ENCODE measurements at regions not wholly inside any gene's neighbourhood (a gene's known extent, or its start where the extent isn't known, plus 50 kb on each side); places are given as distances from the start of the nearest gene placed in this dataset.

DNA sequence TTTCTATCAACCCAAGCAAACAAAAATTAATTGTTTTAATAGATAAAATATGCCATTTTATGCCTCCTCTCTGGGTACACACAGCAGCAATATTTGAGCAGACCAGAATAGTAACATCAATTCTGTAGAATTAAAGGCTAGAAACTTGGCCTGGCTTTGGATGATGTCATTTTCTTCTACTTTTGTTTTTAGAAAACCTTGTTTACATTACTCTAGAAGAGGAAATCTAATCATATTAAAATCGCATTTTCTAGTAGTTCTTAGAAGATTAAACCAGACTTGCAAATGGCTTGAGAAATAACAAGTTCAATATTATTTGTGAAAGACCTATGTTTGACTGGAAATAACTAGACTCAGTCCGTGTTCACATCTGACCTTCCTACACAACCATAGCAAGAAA lies 102.3 kb upstream of the RFX8 start:
- no peak overlapping the region for H3K27ac Mint-ChIP-seq

DNA sequence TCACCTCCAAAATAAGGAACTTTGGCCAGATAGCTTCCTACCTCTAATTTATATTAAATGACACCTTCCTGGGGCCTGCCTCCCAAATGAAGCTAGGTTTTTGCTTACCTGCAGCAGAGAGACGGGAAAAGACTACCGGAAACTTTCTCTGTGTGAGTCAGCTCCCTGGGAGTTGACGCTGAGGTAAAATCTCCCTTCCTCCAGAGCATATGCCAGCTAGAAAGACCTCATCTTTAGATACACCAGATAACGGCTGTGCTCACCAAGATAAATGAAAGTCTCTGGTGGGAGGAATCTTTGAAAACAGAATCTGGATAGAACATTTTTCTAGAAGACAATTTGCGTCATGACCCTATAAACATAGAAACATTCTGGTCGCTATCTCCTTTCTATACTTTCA lies 99.7 kb upstream of the RFX8 start:
- peaks cover 0 to 10% of the 10 kb centered on the region in 2 donors for H3K4me1 ChIP-seq (ENCODE audit: control insufficient read depth in 1 of 2, insufficient read depth in 2 of 2, low read length in 2 of 2)
- no peaks in the 10 kb centered on the region for H3K36me3 ChIP-seq (replicated peaks in 1 of 2; ENCODE audit: control insufficient read depth in 1 of 2, insufficient read depth in 2 of 2, low read length in 2 of 2)
- H2AFZ ChIP-seq (ENCODE audit: insufficient read depth, low read depth, low read length, poor library complexity, severe bottlenecking): no peak overlapping the region
- H3K36me3 Mint-ChIP-seq: no peaks in the 10 kb centered on the region
- TF ChIP-seq, protein P1, sequence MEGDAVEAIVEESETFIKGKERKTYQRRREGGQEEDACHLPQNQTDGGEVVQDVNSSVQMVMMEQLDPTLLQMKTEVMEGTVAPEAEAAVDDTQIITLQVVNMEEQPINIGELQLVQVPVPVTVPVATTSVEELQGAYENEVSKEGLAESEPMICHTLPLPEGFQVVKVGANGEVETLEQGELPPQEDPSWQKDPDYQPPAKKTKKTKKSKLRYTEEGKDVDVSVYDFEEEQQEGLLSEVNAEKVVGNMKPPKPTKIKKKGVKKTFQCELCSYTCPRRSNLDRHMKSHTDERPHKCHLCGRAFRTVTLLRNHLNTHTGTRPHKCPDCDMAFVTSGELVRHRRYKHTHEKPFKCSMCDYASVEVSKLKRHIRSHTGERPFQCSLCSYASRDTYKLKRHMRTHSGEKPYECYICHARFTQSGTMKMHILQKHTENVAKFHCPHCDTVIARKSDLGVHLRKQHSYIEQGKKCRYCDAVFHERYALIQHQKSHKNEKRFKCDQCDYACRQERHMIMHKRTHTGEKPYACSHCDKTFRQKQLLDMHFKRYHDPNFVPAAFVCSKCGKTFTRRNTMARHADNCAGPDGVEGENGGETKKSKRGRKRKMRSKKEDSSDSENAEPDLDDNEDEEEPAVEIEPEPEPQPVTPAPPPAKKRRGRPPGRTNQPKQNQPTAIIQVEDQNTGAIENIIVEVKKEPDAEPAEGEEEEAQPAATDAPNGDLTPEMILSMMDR (IDR thresholded peaks at IDR 0.05): no peak
- H3K9ac ChIP-seq (ENCODE audit: insufficient read depth, low read length, poor library complexity, severe bottlenecking): no peak overlapping the region
- no peak overlapping the region for H3K4me2 ChIP-seq (replicated peaks; ENCODE audit: extremely low read depth, low read length, poor library complexity, severe bottlenecking)
- H3K27ac Mint-ChIP-seq: no peak overlapping the region
- no peak overlapping the region for H3K4me3 ChIP-seq (replicated peaks in 1 of 3; ENCODE audit: low read depth in 2 of 3, low read length in 3 of 3)
- no peaks in the 10 kb centered on the region for H3K9me3 ChIP-seq (replicated peaks in 1 of 2; ENCODE audit: control insufficient read depth in 1 of 2, insufficient read depth in 1 of 2, low read length in 2 of 2)
- intact Hi-C loops (cut with micrococcal nuclease): no loop called here
- H3K27ac ChIP-seq (ENCODE audit: low read depth in 1 of 2, low read length in 2 of 2): no peak overlapping the region
- H3K4me1 Mint-ChIP-seq: peaks cover 9% of the 10 kb centered on the region
- peaks cover 5 to 8% (median 6%) of the 10 kb centered on the region in 3 donors for H3K27me3 Mint-ChIP-seq (ENCODE audit: low read depth in 3 of 3)
- H3K27me3 ChIP-seq (ENCODE audit: control insufficient read depth in 2 of 2, insufficient read depth in 2 of 2, low read length in 2 of 2): no peaks in the 10 kb centered on the region
- no peaks in the 10 kb centered on the region for H4K20me1 ChIP-seq (ENCODE audit: insufficient read depth, low read length)
- no CpG with 5 or more reads among the region's 6 CpGs for WGBS (ENCODE audit: insufficient coverage)
- no peak overlapping the region for H3K4me3 Mint-ChIP-seq
- no peak for DNase-seq
- H3K79me2 ChIP-seq (ENCODE audit: insufficient read depth, low read length): no peaks in the 10 kb centered on the region
- H3K9me3 Mint-ChIP-seq: peaks cover 2 to 3% (median 3%) of the 10 kb centered on the region in 7 donors

More for the DNA sequence above, 102.3 kb upstream of the RFX8 start:
- Histone ChIP-seq H3K36me3 (replicated peaks in 1 of 2; ENCODE audit: control insufficient read depth in 1 of 2, insufficient read depth in 2 of 2, low read length in 2 of 2) (no peaks in the 10 kb centered on the region), H4K20me1 (ENCODE audit: insufficient read depth, low read length) (no peaks in the 10 kb centered on the region), H2AFZ (ENCODE audit: insufficient read depth, low read depth, low read length, poor library complexity, severe bottlenecking) (no peak overlapping the region), H3K9ac (ENCODE audit: insufficient read depth, low read length, poor library complexity, severe bottlenecking) (no peak overlapping the region), H3K27ac (ENCODE audit: low read depth in 1 of 2, low read length in 2 of 2) (no peak overlapping the region), H3K4me1 (ENCODE audit: control insufficient read depth in 1 of 2, insufficient read depth in 2 of 2, low read length in 2 of 2) (no peaks in the 10 kb centered on the region), H3K79me2 (ENCODE audit: insufficient read depth, low read length) (no peaks in the 10 kb centered on the region), H3K27me3 (ENCODE audit: control insufficient read depth in 2 of 2, insufficient read depth in 2 of 2, low read length in 2 of 2) (no peaks in the 10 kb centered on the region), H3K9me3 (replicated peaks in 1 of 2; ENCODE audit: control insufficient read depth in 1 of 2, insufficient read depth in 1 of 2, low read length in 2 of 2) (no peaks in the 10 kb centered on the region), H3K4me3 (replicated peaks in 1 of 3; ENCODE audit: low read depth in 2 of 3, low read length in 3 of 3) (no peak overlapping the region), H3K4me2 (replicated peaks; ENCODE audit: extremely low read depth, low read length, poor library complexity, severe bottlenecking) (no peak overlapping the region)
- no CpG with 5 or more reads among the region's 2 CpGs for WGBS (ENCODE audit: insufficient coverage)
- intact Hi-C loops (cut with micrococcal nuclease): no loop called here
- H3K4me3 Mint-ChIP-seq: no peak overlapping the region
- H3K9me3 Mint-ChIP-seq: peaks cover 0 to 5% (median 3%) of the 10 kb centered on the region in 7 donors
- TF ChIP-seq, protein P1 (IDR thresholded peaks at IDR 0.05): no peak
- no peaks in the 10 kb centered on the region for H3K36me3 Mint-ChIP-seq
- H3K27me3 Mint-ChIP-seq (ENCODE audit: low read depth in 3 of 3): peaks cover 3 to 16% (median 6%) of the 10 kb centered on the region in 3 donors
- H3K4me1 Mint-ChIP-seq: no peaks in the 10 kb centered on the region
- DNase-seq: no peak
